ENCODE measurements at regions not wholly inside any gene's neighbourhood (a gene's known extent, or its start where the extent isn't known, plus 50 kb on each side); places are given as distances from the start of the nearest gene placed in this dataset.
"Not testable (repeated sequence)": the region's sequence is repeated elsewhere in the genome, so short reads cannot be mapped to it uniquely, and the experiment has no call there.

DNA sequence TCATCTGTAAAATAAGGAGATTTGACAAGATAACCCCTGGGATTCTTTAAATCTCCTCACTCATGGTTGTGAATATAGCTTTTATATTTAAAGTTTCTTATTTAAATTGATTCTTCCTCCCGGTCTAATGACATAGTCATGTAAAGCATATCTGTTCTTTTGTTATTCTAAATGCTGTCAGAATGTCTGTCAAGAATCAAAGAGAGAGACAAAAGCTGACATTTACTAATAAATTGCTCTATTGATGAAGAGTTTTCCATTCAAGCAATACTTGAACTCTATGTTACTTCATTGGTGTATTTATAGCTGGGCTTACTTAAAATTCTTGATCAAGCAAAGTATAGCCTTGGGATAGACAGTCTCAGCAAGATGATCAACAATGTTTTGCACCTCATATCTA, 865.8 kb downstream of the TBC1D32 start:
- no peak for DNase-seq
- 69 to 79% (median 75%) methylated on average over 1 of the region's 1 CpG for WGBS, 5 donors
- Histone ChIP-seq H3K36me3 (no peaks in the 10 kb centered on the region), H3K4me3 (no peak overlapping the region), H3K9me3 (peaks cover 0 to 10% (median 6%) of the 10 kb centered on the region in 8 donors), H3K4me1 (no peaks in the 10 kb centered on the region), H3K27ac (no peak overlapping the region), H3K27me3 (replicated peaks in 1 of 7) (no peaks in the 10 kb centered on the region)
- intact Hi-C loops (cut with DNase I; ENCODE audit: low total_unique reads) = no loop called here
- TF ChIP-seq POLR2AphosphoS5 (IDR thresholded peaks at IDR 0.05) (no peak), POLR2A (IDR thresholded peaks at IDR 0.05) (no peak)
- TF ChIP-seq, protein P1, sequence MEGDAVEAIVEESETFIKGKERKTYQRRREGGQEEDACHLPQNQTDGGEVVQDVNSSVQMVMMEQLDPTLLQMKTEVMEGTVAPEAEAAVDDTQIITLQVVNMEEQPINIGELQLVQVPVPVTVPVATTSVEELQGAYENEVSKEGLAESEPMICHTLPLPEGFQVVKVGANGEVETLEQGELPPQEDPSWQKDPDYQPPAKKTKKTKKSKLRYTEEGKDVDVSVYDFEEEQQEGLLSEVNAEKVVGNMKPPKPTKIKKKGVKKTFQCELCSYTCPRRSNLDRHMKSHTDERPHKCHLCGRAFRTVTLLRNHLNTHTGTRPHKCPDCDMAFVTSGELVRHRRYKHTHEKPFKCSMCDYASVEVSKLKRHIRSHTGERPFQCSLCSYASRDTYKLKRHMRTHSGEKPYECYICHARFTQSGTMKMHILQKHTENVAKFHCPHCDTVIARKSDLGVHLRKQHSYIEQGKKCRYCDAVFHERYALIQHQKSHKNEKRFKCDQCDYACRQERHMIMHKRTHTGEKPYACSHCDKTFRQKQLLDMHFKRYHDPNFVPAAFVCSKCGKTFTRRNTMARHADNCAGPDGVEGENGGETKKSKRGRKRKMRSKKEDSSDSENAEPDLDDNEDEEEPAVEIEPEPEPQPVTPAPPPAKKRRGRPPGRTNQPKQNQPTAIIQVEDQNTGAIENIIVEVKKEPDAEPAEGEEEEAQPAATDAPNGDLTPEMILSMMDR (IDR thresholded peaks at IDR 0.05 in 8 of 11, conservative IDR thresholded peaks at IDR 0.05 in 3 of 11) = no peak

DNA sequence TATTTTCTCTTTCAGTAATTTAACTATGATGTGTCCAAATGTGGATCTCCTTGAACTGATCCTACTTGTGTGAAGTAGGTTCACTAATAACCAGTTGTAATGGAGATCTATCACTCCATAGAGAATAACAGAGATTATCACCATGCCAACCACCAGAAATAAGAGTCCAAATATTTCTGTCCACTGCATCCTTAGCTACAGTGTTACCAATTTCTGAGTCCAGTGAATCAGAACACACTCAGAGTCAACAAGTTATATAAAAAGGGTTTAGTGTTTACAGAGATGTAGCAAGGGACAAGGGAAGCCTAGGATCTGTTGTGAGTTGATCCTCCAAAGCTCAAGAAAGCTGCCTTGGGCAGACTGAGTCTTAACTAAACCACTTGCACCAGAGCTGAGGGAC, 882.8 kb downstream of the TBC1D32 start:
- DNase-seq = no peak
- no peaks in the 10 kb centered on the region for H3K27me3 ChIP-seq (replicated peaks in 1 of 7)
- H3K4me1 ChIP-seq = no peaks in the 10 kb centered on the region
- intact Hi-C loops (cut with DNase I; ENCODE audit: low total_unique reads) = no loop called here
- no peak overlapping the region for H3K4me3 ChIP-seq
- H3K9me3 ChIP-seq = peaks cover 0 to 22% (median 6%) of the 10 kb centered on the region in 8 donors
- TF ChIP-seq POLR2A (IDR thresholded peaks at IDR 0.05) (no peak), POLR2AphosphoS5 (IDR thresholded peaks at IDR 0.05) (no peak)
- TF ChIP-seq, protein P1 (IDR thresholded peaks at IDR 0.05 in 8 of 11, conservative IDR thresholded peaks at IDR 0.05 in 3 of 11) = no peak
- H3K27ac ChIP-seq = no peak overlapping the region
- H3K36me3 ChIP-seq = no peaks in the 10 kb centered on the region

DNA sequence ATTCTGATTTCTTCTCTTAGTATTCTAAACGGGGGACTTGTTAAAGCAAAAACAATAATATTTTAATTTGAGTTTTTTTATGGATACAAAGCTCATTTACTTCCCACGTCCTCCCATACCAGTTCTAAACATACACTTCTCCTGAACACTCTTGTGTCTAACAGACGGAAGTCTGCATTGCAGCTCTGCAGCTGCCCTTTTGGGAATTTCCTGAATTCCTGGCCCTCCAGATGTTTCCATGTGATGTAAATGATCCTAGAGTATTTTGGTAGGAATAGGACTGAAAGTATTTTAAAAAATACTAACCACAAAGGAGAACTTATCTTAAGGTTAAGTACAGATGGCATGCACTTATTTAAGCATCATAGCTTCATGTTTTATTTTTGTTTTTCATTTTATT, 886.7 kb downstream of the TBC1D32 start:
- Histone ChIP-seq H3K27ac (no peak overlapping the region), H3K36me3 (no peaks in the 10 kb centered on the region), H3K4me3 (no peak overlapping the region), H3K27me3 (replicated peaks in 1 of 7) (no peaks in the 10 kb centered on the region), H3K9me3 (peaks cover 0 to 4% (median 0%) of the 10 kb centered on the region in 8 donors), H3K4me1 (no peaks in the 10 kb centered on the region)
- 30 to 48% (median 40%) methylated on average over 3 of the region's 3 CpGs for WGBS, 5 donors
- DNase-seq = no peak
- intact Hi-C loops (cut with DNase I; ENCODE audit: low total_unique reads) = no loop called here
- TF ChIP-seq POLR2A (IDR thresholded peaks at IDR 0.05) (no peak), POLR2AphosphoS5 (IDR thresholded peaks at IDR 0.05) (no peak)
- TF ChIP-seq, protein P1 (IDR thresholded peaks at IDR 0.05 in 8 of 11, conservative IDR thresholded peaks at IDR 0.05 in 3 of 11) = no peak

DNA sequence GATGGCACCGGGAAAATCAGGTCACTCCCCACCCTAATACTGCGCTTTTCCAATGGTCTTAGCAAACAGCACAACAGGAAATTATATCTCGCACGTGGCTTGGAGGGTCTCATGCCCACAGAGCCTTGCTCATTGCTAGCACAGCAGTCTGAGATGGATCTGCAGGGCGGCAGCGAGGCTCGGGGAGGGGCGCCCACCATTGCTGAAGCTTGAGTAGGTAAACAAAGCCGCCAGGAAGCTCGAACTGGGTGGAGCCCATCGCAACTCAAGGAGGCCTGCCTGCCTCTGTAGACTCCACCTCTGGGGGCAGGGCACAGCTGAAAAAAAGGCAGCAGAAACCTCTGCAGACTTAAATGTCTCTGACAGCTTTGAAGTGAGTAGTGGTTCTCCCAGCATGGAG, 901.4 kb downstream of the TBC1D32 start:
- peak; percentile 36 for DNase-seq
- peaks cover 0 to 32% (median 3%) of the 10 kb centered on the region in 8 donors for H3K9me3 ChIP-seq
- H3K27me3 ChIP-seq (replicated peaks in 1 of 7); H3K27ac ChIP-seq; H3K4me3 ChIP-seq; intact Hi-C loops (cut with DNase I; ENCODE audit: low total_unique reads); H3K4me1 ChIP-seq; H3K36me3 ChIP-seq: not testable (repeated sequence)
- 74 to 93% (median 88%) methylated on average over 10 to 11 of the region's 11 CpGs for WGBS, 5 donors

DNA sequence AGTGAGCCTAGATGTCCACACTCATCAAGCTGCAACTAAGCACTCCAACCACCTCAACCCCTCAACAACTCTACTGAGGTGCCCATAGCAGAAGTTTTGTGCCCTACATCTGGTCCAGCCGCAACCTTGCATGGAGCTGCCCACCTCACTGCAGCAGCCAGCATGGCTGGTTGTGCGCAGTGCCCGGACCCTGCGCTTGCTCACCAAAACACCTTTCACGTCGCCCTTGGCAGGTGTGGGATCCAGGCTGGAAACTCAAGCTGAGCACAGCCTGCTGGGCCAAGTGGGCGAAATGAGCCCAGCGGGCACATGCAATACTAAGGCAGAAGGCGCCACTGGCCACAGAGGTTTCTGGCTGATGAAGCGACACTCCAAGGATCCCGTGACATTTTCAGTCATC, 902.4 kb downstream of the TBC1D32 start:
- intact Hi-C loops (cut with DNase I; ENCODE audit: low total_unique reads) = no loop called here
- H3K4me1 ChIP-seq = no peaks in the 10 kb centered on the region
- WGBS, 5 donors = 91 to 97% (median 95%) methylated on average over 11 of the region's 11 CpGs
- H3K27ac ChIP-seq = no peak overlapping the region
- peaks cover 0 to 22% (median under 1%) of the 10 kb centered on the region in 8 donors for H3K9me3 ChIP-seq
- H3K27me3 ChIP-seq (replicated peaks in 1 of 7) = no peaks in the 10 kb centered on the region
- no peak overlapping the region for H3K4me3 ChIP-seq
- no peaks in the 10 kb centered on the region for H3K36me3 ChIP-seq
- peak; percentile 46 for DNase-seq
- no peak for TF ChIP-seq POLR2AphosphoS5 (IDR thresholded peaks at IDR 0.05)

All from spleen (tissue), 11 donors.